Fibroblast of skin of scalp (primary cell): ENCODE measurements at regions not wholly inside any gene's neighbourhood (a gene's known extent, or its start where the extent isn't known, plus 50 kb on each side); places are given as distances from the start of the nearest gene placed in this dataset.
"Not testable (repeated sequence)": the region's sequence is repeated elsewhere in the genome, so short reads cannot be mapped to it uniquely, and the experiment has no call there.

Source experiments
- DNase-seq: peaks from one replicate; pipeline ENCODE4 v3.0.0-alpha.2; 2013

DNA sequence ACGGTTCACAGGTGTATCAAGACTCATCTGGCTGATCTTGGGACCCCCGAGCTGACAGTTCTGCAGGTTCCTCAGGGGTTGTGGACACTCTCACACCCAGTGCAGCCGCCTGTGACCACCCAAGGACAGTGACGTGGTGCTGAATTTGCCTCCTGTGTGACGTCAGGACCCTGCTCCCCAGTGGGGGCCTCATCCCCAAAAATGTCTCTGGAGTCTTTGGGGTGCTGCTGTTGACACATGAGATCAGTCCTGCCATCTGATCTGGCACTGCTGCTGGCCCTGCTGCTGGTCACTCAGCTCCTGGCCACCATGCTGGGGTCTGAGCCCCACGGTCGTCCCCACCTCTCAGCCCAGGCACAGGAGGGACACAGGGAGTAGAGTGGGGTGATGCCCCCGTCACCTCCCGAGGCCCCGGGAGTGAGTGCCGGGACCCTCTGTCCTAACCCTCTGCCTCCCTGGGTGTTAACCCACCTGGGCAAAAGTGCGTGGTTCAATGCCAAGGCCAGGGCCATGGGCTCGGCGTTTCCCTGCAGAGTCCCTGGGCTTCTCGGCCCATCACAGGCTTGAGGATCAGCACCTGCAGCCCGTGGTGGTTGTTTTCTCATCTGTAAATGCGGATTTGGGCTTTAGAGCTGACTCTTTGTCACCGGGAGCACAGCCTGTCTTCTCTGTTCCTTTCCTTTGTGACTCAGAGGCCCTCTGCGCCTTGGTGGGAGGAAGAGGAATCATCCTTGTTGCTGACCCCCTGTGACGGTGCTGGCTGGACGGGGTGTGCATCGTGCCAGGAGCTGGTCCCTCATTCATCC lies 366.0 kb upstream of the SFSWAP start:
- DNase-seq = not testable (repeated sequence)

DNA sequence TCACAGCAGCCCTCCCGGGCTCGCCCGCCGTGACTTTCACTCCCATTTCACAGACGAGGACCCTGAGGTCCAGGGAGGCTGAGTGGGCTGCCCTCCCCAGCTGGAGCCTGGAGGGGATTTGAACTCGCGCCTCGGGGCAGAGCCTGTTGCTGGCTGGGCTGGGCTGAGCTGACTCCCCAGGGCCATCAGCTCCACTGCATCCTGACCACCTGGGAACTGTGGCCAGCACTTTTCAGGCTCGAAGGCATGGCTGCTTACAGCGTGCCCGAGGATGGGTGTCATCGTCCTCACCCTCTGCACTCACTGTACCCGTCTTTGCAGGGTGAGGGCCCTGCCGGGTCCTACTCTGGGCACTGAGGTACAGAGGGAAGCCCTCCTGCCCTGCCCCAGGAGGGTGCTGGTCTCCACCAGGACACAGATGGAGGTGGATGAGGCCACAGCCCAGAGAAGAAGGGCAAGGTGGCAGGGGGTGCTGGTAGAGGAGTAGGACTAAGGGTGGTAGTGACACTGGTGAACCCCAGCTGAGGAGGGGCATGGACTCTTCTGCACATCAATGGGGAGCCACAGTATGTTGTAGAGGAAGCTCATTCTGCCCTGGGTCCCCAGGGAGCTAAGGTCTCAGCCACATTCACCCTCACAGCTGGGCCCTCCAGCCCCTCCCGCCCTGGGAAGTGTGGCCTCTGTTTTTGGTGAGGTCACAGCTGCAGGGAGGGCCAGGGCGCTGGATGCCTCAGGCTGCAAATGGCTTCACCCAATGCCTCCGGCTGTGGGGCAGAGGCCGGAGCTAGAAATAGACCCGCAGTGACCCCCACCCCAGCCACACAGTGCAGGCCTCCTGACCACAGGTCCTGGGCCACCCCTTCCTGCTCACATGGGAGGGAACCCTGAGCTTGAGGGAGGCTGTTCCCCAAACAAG lies 365.1 kb upstream of the SFSWAP start:
- DNase-seq = no peak

DNA sequence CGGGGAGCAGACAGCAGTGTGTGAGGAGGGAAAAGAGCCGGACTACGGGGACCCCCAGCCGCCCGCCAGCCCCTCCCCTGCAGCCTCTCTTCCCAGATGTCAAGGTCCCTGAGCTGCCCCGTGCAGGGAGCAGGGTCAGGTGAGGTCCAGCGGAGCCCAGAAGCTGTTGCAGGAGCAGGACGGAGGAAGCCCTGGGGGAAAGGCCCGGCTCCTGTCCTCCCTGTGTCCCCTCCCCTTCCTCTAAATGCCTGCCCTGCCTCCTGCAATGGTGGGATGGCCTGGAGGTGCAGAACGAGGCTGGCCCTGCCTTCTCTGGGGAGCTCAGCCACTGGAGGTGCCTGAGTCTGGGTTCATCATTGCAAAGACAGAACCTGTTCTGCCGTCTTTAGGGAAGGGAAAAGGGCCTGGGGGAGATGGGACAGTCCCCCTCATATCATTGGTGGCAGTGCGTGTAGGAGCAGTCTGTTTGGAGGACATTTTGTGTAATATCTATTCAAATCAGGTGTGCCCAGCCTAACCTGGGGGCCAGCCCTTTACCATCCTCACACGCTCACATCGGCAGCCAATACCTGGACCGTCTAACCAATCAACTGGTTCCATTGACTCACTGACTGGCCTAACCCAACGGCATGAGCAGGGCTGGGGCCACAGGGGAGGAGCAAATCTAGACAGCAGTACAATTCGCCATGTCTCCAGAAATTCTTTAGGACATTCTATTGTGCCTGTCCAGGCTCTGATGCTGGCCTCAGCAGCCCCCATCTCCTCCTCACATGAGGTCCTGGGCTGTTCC lies 364.1 kb upstream of the SFSWAP start:
- DNase-seq = no peak

DNA sequence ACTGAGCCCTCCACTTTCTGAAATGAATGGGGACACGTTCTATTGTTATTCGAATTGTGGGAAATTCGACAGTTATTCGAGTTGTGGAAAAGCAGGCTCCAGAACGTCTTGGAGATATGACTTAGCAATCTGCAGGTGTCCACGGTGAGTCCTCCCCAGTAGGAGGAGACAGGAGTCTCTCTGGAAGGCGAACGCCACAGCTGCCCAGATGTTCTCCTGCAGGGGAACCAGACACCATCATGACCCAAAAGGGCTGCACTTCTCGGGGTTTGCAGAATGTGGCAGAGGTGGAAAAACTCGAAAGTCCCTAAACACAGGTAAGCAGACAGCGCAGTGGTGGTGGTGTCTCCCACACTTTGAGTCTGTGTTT lies 363.6 kb upstream of the SFSWAP start:
- no peak for DNase-seq

DNA sequence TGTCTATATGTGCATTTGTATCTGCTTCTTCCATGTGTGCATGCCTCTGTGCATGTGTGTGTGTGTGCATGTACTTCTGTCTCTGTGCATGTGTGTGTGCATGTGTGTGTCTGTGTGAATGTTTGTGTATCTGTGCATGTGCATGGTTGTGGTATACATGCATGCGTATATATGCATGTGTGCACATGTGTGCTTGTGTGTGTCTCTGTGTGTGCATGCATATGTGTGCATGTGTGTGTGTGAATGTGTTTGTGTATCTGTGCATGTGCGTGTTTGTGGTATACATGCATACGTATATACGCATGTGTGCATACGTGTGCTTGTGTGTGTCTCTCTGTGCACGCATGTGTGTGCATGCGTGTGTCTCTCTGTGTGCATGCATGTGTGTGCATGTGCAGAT lies 363.2 kb upstream of the SFSWAP start:
- no peak for DNase-seq

DNA sequence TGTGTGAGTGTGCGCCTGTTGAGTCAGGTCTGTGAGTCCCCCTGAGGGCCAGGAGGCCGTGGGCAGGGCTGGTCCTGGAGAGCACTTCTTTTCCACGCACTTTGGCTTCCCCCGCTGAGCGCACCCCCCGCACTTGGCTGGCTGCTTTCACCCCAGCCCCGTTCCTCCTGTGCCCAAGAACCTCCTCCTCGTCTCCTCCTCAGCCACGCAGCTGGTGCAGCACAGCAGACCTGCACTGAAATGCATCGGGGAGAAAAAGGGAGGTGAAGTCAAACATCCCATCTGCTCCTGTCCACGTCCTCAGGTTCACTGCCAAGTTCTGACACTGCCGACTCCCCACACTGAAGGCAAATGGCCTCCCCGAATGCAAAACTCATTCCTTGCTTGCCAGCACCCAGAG lies 362.7 kb upstream of the SFSWAP start:
- DNase-seq = no peak

DNA sequence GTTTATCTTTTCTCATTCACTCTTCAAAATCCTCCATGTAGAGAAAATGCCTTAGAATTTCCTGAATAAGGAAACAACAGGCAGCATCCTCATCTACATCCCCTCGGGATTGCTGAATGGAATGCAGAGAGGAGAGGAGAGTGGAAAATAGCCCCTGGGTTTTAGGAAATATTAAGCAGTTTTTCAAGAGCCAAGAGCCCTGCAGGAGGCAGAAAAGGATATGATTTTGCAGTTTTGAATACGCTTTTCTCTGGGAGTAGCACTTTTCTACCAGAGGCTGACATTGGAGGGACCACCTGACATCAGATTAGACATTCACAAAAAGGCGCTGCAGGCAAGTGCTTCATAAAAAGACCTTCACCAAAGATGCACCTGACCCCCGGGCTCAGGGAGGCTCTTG lies 362.2 kb upstream of the SFSWAP start:
- DNase-seq = no peak

DNA sequence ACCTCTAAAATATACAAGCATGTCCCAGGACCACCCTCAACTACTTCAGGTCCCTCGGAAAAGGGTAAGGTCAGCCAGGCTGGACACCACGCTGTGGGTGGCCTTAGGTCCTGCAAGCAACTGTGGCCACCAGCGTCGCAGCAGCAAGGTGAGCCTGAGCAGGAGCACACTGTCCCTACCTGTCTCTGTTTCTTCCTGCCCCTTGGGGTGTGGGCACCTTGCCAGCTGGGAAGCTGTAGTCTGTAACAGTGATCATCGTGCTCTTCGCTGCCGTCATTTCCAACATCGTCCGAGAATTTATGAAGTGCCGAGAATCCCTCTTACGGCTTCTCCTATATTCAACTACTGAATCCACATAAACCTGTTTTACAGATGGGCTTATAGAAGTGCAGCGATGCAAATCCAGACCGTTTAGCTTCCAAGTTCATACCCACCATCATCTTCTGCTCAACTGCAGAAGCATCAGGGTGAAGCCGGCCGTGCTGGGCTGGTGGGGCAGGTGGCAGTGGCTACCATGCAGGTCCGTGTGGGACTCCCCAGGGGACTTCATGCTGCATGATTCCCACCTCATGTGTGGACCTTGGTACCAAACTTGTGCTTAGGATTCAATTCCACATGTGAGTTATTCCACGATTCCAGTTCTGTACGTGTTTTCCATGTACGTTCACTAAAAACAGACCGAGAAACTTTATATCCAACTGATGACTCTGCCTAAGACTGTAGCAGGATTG lies 361.3 kb upstream of the SFSWAP start:
- no peak for DNase-seq

DNA sequence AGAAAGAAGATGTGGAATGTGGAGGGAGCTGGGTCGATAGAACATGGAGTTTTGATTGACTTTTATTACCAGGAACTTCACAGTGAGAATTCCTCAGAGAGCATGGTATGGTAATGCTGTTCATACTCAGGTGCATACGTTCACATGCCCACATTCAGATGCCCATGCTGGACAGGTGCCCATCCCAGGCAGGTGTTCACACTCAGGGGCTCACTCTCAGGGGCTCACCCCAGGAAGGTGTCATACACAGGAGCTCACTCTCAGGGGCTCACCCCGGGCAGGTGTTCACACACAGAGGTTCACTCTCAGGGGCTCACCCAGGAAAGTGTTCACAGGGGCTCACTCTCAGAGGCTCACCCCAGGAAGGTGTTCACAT lies 360.0 kb upstream of the SFSWAP start:
- no peak for DNase-seq

DNA sequence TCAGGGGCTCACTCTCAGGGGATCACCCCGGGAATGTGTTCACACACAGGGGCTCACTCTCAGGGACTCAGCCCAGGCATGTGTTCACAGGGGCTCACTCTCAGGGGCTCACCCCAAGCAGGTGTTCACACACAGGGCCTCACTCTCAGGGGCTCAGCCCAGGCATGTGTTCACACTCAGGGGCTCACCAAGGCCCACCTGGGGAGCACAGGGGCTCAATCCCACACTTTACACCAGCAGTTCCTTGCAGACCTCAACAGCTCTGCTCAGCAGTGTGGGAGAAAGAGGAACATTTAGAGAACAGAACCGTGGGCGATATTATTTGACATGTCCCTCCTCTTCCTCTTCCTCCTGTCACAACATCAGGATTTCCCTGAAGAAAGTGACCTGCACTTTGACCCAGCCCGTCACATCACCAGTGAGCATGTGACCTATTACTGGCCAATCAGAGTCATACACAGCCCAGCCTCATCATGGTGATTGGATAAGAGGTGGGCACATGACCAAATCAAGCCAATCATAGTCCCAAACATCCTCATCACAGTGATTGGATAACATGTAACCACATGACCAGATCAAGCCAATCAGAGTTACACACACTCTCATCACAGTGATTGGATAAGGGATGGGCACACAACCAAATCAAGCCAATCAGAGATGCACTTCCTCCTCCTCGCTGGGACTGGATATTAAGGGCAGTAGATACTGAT lies 359.4 kb upstream of the SFSWAP start:
- DNase-seq = no peak

DNA sequence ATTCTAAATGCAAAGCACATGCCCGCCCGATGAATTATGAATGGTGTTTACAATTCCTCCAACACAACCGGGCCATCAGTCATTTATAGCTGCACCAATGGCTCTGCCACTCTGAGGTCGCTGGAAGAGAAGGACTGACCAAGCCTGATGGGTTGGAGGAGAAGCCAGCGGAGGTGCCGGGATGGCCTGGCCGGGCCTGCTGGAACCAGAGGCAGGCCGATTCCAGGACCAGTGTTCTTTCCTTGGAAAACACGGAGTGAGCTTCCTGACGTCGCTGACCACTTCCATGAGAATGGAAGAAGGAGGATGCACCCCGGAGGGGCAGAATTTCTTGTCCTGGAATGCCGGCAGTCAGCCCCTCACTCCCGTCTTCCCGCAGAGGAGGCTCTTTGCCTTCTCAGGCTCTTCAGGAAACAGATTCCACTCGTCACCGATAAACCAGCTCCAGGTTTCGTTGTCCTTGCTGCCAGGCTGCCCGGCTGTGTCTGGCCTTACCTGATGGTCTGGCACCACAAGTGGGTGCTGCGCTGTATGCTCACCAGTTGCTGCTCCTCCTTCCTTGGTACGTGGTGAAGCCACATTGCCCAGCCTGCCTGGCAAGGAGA lies 358.5 kb upstream of the SFSWAP start:
- no peak for DNase-seq

DNA sequence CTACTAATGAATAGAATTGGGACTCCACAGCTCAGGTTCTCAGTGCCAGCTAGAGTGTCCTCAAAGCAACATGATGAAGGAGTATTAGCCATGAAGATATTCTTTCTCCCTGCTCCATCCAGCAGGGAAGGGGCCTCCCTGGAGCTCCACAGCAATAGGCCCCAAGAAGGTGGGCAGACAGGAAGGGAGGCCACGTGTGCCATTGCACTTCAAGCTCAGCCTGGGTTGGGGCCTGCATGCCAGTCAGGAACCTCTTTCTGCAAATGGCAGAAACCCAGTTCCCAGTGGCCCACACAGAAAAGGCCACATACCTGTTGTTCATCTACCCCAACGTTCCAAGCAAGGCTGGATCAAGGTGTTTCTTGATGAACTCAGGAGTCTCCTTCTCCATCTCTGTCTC lies 357.5 kb upstream of the SFSWAP start:
- DNase-seq = no peak

DNA sequence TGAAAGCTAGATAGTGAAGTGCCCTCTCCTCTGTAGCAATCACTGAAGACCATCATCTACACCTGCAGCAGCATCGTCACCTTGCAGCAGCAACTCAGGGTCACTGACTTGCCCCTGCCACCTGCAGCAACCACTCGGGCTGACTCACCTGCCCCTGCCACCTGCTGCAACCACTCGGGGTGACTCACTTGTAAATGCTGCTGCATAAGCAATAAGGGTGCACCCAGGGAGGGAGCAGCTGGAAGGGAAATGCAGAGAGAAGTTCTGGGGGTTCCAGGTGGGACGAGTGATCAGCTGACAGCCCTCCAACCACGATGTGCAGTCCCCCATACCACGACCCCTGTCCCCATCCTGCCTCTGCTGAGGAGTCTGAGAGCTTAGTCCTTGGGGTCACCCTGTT lies 357.1 kb upstream of the SFSWAP start:
- DNase-seq = no peak

DNA sequence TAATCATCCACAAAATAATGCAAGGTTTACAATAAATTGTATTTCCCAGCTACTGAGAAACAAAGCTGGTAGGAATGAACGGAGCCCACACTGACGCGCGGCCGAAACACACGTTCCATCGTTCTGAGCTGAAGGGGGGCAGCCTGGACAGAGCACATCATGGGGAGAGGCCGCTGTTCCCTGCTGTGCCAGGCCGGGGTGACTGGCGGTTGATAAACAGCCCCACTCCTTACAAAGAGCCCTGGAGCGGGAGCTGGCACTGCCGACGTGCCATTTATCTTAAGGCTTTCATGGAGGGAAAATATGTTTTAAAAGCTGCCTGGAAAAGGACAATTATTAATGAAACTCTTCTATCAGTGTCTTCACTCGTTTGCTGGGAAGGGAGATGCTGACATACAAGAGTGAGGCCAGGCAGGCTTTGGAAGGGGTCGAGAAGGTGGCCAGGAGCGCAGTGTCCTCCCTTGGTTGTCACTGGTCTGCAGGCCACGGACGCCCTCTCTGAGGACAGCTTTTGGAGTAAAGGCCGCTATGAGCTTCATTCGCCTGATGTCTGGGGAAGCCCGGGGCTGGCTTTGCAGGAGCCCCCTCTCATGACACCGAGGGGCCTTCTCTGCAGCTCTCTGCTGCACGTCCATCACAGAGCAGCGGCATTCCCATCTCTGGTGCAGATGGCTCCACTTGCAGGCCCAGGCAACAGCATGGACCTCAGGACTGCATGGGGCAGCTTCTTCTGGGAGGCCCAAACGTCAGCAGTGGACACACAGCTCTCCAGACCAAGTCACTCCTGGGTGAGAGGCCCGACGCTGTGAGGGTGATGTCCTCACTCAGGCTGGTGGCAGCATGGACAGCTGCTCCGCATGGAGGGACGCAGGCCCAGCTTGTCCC lies 355.3 kb upstream of the SFSWAP start:
- DNase-seq = no peak

DNA sequence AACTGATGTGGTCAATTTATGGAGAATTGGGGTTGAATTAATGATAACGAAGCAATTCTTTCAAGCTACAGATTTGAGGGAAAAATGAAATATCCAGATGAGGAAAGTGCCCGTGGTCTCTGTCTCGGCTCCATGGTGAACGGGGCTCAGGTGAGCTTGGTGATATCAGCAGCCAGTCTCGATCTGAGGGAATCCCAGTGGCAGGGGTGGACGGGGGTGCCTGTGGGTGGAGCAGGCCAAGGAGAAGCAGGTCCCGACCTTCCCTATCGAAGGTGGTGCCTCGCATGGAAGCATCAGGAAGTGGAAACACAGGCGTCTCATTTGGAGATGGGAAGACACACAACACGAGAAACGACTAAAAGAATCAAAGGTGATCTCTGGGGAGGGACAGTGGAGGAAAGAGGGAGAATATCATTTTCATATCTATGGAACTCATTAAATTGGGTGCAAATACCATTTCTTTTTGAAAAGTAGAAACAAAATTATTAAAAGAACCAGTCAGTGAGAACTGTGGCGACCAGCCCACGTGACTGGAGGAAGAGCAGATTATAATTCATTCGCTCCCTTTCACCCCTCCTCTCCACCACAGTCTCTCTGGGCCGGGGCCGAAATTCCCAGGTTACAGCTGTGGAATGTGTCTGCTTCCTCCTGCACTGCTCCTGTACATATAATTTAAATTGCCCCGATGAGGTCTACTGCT lies 354.3 kb upstream of the SFSWAP start:
- no peak for DNase-seq

DNA sequence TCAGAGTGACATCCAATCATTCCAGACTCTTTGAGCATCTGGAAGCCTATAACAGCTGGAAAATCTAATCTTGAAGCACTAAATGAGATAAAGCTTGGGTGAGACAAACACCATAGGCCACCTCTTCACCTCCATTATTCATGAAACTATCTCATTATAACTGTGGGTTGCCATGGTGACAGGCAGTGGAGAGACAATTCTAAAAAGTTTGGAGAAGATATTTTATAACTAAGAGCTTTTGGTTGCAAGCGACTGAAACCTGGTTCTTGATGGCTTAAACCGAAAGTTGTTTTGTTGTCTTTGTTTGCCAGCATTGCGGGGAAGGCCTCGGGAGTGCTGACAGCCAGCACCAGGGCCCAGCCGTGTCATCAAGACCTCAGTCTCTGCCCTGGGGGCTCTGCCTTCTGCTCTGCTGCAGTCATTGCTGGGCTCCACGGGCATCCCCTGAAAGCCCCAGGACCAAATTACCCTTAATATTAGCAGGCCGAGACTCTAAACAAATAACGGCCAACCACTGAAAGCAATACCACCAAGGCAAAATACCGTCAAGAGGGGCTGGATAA lies 353.6 kb upstream of the SFSWAP start:
- DNase-seq = no peak

DNA sequence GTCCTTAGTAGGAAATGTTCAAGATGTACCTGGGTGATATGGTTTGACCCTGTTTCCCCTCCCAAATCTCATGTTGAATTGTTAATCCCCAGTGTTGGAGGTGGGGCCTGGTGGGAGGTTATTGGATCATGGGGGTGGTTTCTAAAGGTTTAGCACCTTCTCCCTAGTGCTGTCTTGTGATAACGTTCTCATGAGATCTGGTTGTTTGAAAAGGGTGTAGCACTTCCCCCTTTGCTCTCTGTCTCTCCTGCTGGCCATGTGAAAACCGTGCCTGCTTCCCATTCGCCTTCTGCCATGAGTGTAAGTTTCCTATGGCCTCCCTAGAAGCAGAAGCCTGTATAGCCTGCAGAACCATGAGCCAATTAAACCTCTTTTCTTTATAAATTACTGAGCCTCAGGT lies 353.0 kb upstream of the SFSWAP start:
- no peak for DNase-seq

DNA sequence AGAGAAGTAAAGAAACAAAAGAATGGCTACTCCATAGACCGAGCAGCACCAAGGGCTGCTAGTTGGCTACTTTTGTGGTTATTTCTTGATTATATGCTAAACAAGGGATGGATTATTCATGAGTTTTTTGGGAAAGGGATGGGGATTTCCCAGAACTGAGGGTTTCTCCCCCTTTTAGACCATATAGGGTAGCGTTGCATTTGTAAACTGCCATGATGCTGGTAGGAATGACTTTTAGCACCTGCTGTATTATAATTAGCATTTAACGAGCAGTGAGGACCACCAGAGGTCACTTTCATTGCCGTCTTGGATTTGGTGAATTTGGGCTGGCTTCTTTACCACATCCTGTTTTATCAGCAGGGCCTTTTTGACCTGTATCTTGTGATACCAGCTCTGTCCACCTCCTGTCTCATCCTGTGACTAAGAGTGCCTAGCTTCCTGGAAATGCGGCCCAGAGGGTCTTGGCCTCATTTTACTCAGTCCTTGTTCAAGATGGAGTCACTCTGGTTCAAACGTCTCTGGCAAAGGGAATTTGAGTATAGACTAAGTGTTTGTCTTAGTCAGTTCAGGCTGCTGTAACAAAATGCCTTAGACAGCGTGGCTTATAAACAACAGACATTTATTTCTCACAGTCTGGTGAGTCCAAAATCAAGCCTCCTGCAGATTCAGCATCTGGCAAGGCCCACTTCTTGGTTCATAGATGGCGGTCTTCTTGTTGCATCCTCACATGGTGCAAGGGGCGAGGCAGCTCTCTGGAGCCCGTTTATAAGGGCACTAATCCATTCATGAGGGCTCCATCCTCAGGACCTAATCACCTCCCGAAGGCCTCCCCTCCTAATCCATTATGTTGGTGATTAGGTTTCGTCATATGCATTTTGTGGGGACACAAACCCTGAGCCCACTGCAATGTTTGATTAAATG lies 348.3 kb upstream of the SFSWAP start:
- no peak for DNase-seq
